ENCODE measurements at regions not wholly inside any gene's neighbourhood (a gene's known extent, or its start where the extent isn't known, plus 50 kb on each side); places are given as distances from the start of the nearest gene placed in this dataset.
"Not testable (repeated sequence)": the region's sequence is repeated elsewhere in the genome, so short reads cannot be mapped to it uniquely, and the experiment has no call there.

- Histone ChIP-seq H3K9me3 (no peaks in the 10 kb centered on the region; the same call in 1 of the 2 replicates), H3K27me3 (no peaks in the 10 kb centered on the region)
- no peak for TF ChIP-seq CTCF (IDR thresholded peaks at IDR 0.05; ENCODE audit: low read depth, low read length)
Measured at GRCh38 chr16:52742608-52743170, 195.7 kb upstream of the TOX3 start.

GRCh38 chr16:52742052-52742451 is 195.1 kb upstream of the TOX3 start:
- H3K9me3 ChIP-seq = no peaks in the 10 kb centered on the region; the same call in 1 of the 2 replicates
- TF ChIP-seq CTCF (IDR thresholded peaks at IDR 0.05; ENCODE audit: low read depth, low read length) = no peak
- H3K36me3 ChIP-seq = no peaks in the 10 kb centered on the region
- no peaks in the 10 kb centered on the region; the same call in 1 of the 2 replicates for H3K4me1 ChIP-seq
- no peak for DNase-seq
- no peaks in the 10 kb centered on the region for H3K27me3 ChIP-seq
- H3K4me3 ChIP-seq (ENCODE audit: low read depth, low read length) = no peak overlapping the region

More at GRCh38 chr16:52742608-52743170, 195.7 kb upstream of the TOX3 start:
- no peaks in the 10 kb centered on the region for H3K36me3 ChIP-seq
- DNase-seq = no peak
- H3K4me1 ChIP-seq = no peaks in the 10 kb centered on the region; the same call in 1 of the 2 replicates
- H3K4me3 ChIP-seq (ENCODE audit: low read depth, low read length) = no peak overlapping the region

- DNase-seq = peak; percentile 19
- Histone ChIP-seq H3K27me3 (no peaks in the 10 kb centered on the region), H3K36me3 (no peaks in the 10 kb centered on the region), H3K9me3 (no peaks in the 10 kb centered on the region; the same call in 1 of the 2 replicates), H3K4me1 (no peaks in the 10 kb centered on the region; the same call in 1 of the 2 replicates), H3K4me3 (ENCODE audit: low read depth, low read length) (peak overlapping the region; percentile 7; the same call in 1 of the 2 replicates)
- no peak for TF ChIP-seq CTCF (IDR thresholded peaks at IDR 0.05; ENCODE audit: low read depth, low read length)
Measured at GRCh38 chr16:52741351-52741750, 194.4 kb upstream of the TOX3 start.

GRCh38 chr16:52740766-52741165 is 193.8 kb upstream of the TOX3 start:
- H3K36me3 ChIP-seq = no peaks in the 10 kb centered on the region
- H3K9me3 ChIP-seq = no peaks in the 10 kb centered on the region; the same call in 1 of the 2 replicates
- TF ChIP-seq CTCF (IDR thresholded peaks at IDR 0.05; ENCODE audit: low read depth, low read length) = no peak
- H3K27me3 ChIP-seq = no peaks in the 10 kb centered on the region
- DNase-seq = no peak
- no peaks in the 10 kb centered on the region; the same call in 1 of the 2 replicates for H3K4me1 ChIP-seq
- no peak overlapping the region for H3K4me3 ChIP-seq (ENCODE audit: low read depth, low read length)

GRCh38 chr16:52740333-52740732 is 193.4 kb upstream of the TOX3 start:
- TF ChIP-seq CTCF (IDR thresholded peaks at IDR 0.05; ENCODE audit: low read depth, low read length) = no peak
- Histone ChIP-seq H3K9me3 (no peaks in the 10 kb centered on the region; the same call in 1 of the 2 replicates), H3K4me1 (no peaks in the 10 kb centered on the region; the same call in 1 of the 2 replicates), H3K27me3 (no peaks in the 10 kb centered on the region), H3K36me3 (no peaks in the 10 kb centered on the region), H3K4me3 (ENCODE audit: low read depth, low read length) (no peak overlapping the region)
- DNase-seq = no peak

- not testable (repeated sequence) for H3K4me1 ChIP-seq; H3K27me3 ChIP-seq; H3K4me3 ChIP-seq (ENCODE audit: low read depth, low read length); H3K36me3 ChIP-seq; DNase-seq; H3K9me3 ChIP-seq
Measured at GRCh38 chr16:52738992-52739391, 192.0 kb upstream of the TOX3 start.

Data from BE2C (cell line).